Activated B cell treated with CpG ODN at 0.5 μM for 24 hours (primary cell): ENCODE measurements at regions not wholly inside any gene's neighbourhood (a gene's known extent, or its start where the extent isn't known, plus 50 kb on each side); places are given as distances from the start of the nearest gene placed in this dataset.

Experiments used
- ATAC-seq: fragments of 200-7000 bp; cut with Tn5 transposase; one replicate; pipeline ENCODE4 v1.10.0; 2021; ENCODE audit warnings: low read depth, mild to moderate bottlenecking, moderate library complexity
- CTCF ChIA-PET: fragments of 350-600 bp; sonication (Branson Sonifier 250); formaldehyde crosslinking; loops from one replicate; lab custom pipeline; 2021; ENCODE audit warnings: antibody characterized with exemption; lab: Charles Lee
- POLR2A ChIA-PET: fragments of 350-600 bp; sonication (Branson Sonifier 250); formaldehyde crosslinking; loops from one replicate; lab custom pipeline; 2021; ENCODE audit warnings: antibody characterized with exemption; lab: Charles Lee
- DNase-seq: peaks from one replicate; pipeline ENCODE4 v3.0.0; 2022
- H3K27ac Mint-ChIP-seq: one replicate; pipeline ENCODE4 v1.8.0; 2020; ENCODE audit warnings: mixed read lengths
- H3K27me3 Mint-ChIP-seq: one replicate; pipeline ENCODE4 v1.8.0; 2021; ENCODE audit warnings: mixed read lengths
- H3K36me3 Mint-ChIP-seq: one replicate; pipeline ENCODE4 v1.8.0; 2021; ENCODE audit warnings: low read depth, mixed read lengths
- H3K4me1 Mint-ChIP-seq: one replicate; pipeline ENCODE4 v1.8.0; 2021; ENCODE audit warnings: mixed read lengths
- H3K4me3 Mint-ChIP-seq: one replicate; pipeline ENCODE4 v1.8.0; 2020; ENCODE audit warnings: mild to moderate bottlenecking, mixed read lengths
- H3K9me3 Mint-ChIP-seq: one replicate; pipeline ENCODE4 v1.8.0; 2020; ENCODE audit warnings: mixed read lengths
- intact Hi-C: fragments of 100-400 bp; cut with micrococcal nuclease; formaldehyde crosslinking; loops from one replicate; pipeline ENCODE4 v1.15.1; 2024
- TF ChIP-seq, protein P1 (sequence below): fragments of 200-600 bp; IDR thresholded peaks from one replicate; pipeline ENCODE4 v1.8.0; 2022; ENCODE audit warnings: antibody characterized with exemption, mild to moderate bottlenecking

DNA sequence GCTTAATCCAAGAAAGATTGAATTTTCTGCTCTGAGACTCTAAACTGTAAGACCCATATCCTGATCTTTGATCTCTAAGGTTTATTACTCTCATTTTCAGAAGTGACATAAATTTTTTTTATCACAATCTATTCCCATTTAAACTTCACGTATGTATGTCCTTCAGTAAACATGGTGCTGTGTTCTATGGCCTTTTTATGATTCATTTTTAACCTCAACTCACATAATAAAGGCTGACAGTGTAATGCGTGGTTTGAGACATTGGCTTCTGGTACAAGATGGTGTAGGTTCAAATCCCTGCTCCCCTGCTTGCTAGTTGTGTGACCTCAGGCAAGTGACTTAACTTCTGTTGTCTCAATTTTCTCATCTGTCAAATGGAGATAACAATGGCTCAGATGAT lies 306.0 kb upstream of the AADAT start:
- TF ChIP-seq, protein P1, sequence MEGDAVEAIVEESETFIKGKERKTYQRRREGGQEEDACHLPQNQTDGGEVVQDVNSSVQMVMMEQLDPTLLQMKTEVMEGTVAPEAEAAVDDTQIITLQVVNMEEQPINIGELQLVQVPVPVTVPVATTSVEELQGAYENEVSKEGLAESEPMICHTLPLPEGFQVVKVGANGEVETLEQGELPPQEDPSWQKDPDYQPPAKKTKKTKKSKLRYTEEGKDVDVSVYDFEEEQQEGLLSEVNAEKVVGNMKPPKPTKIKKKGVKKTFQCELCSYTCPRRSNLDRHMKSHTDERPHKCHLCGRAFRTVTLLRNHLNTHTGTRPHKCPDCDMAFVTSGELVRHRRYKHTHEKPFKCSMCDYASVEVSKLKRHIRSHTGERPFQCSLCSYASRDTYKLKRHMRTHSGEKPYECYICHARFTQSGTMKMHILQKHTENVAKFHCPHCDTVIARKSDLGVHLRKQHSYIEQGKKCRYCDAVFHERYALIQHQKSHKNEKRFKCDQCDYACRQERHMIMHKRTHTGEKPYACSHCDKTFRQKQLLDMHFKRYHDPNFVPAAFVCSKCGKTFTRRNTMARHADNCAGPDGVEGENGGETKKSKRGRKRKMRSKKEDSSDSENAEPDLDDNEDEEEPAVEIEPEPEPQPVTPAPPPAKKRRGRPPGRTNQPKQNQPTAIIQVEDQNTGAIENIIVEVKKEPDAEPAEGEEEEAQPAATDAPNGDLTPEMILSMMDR, result no peak
- intact Hi-C loops, result no loop called here
- DNase-seq (no peak), ATAC-seq (no peak)
- H3K27me3 Mint-ChIP-seq, result no peaks in the 10 kb centered on the region
- ChIA-PET CTCF (no interaction called here), POLR2A (no interaction called here)
- H3K9me3 Mint-ChIP-seq, result no peaks in the 10 kb centered on the region
- H3K36me3 Mint-ChIP-seq, result no peaks in the 10 kb centered on the region
- H3K4me1 Mint-ChIP-seq, result no peaks in the 10 kb centered on the region
- no peak overlapping the region for H3K27ac Mint-ChIP-seq
- no peak overlapping the region for H3K4me3 Mint-ChIP-seq

DNA sequence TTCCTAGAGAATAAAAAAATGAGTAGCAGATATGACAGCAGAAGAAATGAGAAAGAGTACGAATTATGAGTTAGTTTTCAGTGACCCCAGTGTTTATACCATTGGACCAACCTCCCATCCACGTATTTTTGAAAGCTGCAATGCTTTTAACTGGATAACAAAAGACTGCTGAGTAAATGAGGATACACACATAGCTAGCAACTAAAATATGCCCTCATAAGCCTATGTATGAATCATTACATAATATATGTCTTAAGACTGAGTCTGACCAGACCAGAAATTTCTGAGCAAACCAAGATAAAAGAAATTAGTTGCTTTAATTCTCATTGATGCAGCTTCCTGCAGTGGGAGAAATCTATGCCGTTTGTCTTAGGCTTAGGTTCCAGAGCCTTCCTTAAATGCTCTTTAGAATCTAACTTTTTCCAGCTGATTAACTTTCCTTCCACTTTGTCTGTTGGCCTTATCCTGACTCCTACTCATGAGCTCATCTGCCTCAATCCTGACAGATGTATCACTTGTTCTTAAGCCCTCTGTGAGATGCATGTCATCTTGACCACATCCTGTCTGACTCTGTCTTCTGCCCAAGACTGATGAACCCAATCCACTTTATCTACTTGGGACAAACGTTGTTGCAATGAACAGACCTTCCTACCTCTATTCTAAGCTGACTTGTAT lies 301.4 kb upstream of the AADAT start:
- ChIA-PET POLR2A (no interaction called here), CTCF (no interaction called here)
- ATAC-seq (no peak), DNase-seq (no peak)
- H3K27me3 Mint-ChIP-seq, result no peaks in the 10 kb centered on the region
- no peak overlapping the region for H3K27ac Mint-ChIP-seq
- no peaks in the 10 kb centered on the region for H3K9me3 Mint-ChIP-seq
- no peaks in the 10 kb centered on the region for H3K4me1 Mint-ChIP-seq
- TF ChIP-seq, protein P1, result no peak
- no peaks in the 10 kb centered on the region for H3K36me3 Mint-ChIP-seq
- intact Hi-C loops, result no loop called here
- H3K4me3 Mint-ChIP-seq, result no peak overlapping the region

DNA sequence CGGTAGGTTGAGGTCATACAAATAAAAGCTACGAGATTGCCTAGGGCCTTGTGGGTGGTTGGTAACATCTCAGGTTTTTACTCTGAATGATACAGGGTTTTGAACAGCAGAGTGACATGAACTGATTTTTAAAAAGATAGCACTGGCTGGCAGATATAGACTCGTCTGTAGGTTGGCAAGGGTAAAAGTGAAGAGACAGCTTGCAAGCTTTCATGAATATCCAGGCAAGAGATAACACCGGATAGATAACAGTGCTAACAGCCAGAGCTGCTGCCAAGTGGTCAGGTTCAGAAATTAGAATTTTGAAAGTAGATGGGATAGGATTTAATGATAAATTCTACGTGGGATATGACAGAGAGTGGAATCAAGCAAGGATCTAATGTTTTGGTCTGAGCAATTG lies 299.7 kb upstream of the AADAT start:
- TF ChIP-seq, protein P1, result no peak
- ATAC-seq (no peak), DNase-seq (no peak)
- Mint-ChIP-seq H3K4me3 (no peak overlapping the region), H3K27ac (no peak overlapping the region), H3K36me3 (no peaks in the 10 kb centered on the region), H3K4me1 (no peaks in the 10 kb centered on the region), H3K9me3 (peaks cover 7% of the 10 kb centered on the region), H3K27me3 (no peaks in the 10 kb centered on the region)
- intact Hi-C loops, result no loop called here
- CTCF ChIA-PET, result no interaction called here
- POLR2A ChIA-PET, result no interaction called here

DNA sequence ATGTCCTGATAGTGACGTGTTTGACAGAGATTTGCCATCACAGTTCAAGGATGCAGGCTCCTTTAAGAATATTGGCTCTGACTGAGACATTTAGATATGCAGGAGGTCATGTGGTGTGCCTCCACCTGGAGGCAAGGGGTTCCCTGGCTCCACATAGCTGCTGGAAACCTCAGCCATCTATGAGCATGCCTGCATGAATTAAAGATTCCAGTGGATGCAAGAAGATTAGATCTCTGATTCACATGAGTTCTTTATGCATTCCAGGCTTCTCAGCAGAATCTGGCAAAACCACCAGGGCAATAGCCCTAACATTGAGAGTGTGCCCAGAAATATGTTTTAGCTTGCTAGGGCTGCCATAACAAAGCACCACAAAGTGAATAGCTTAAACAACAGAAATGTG lies 298.5 kb upstream of the AADAT start:
- Mint-ChIP-seq H3K4me1 (no peaks in the 10 kb centered on the region), H3K4me3 (no peak overlapping the region), H3K27me3 (no peaks in the 10 kb centered on the region), H3K36me3 (no peaks in the 10 kb centered on the region), H3K9me3 (peaks cover 10% of the 10 kb centered on the region), H3K27ac (no peak overlapping the region)
- POLR2A ChIA-PET, result no interaction called here
- TF ChIP-seq, protein P1, result no peak
- no peak for DNase-seq
- CTCF ChIA-PET, result no interaction called here
- intact Hi-C loops, result no loop called here
- ATAC-seq, result no peak

DNA sequence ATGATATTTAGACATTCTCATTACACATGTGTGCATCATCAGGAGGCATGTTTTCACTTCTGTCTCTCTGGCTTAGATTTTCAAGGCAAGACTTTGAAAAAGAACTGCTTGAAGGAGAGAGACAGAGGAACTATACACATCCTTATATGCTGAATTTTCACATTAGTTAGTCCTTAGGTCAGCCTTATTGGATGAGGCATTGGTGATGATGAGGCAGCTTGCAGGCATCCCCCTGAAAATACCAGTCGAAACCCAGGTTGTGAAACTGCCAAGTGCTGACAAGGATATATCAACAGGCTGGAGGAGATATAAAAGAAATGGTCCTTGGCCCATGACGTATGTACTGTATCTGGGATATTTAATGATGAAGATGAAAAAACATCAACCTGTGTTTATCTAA lies 297.2 kb upstream of the AADAT start:
- H3K36me3 Mint-ChIP-seq, result no peaks in the 10 kb centered on the region
- no peak overlapping the region for H3K4me3 Mint-ChIP-seq
- H3K27ac Mint-ChIP-seq, result no peak overlapping the region
- H3K27me3 Mint-ChIP-seq, result no peaks in the 10 kb centered on the region
- H3K9me3 Mint-ChIP-seq, result peaks cover 10% of the 10 kb centered on the region
- no peak for DNase-seq
- CTCF ChIA-PET, result no interaction called here
- no peak for ATAC-seq
- intact Hi-C loops, result no loop called here
- POLR2A ChIA-PET, result no interaction called here
- TF ChIP-seq, protein P1, result no peak
- no peaks in the 10 kb centered on the region for H3K4me1 Mint-ChIP-seq
